COLO829 (cell line): ENCODE measurements at regions not wholly inside any gene's neighbourhood (a gene's known extent, or its start where the extent isn't known, plus 50 kb on each side); places are given as distances from the start of the nearest gene placed in this dataset.
"Not testable (repeated sequence)": the region's sequence is repeated elsewhere in the genome, so short reads cannot be mapped to it uniquely, and the experiment has no call there.

Source experiments
- DNase-seq: peaks from one replicate; pipeline ENCODE4 v3.0.0; 2012; ENCODE audit warnings: low spot score

GRCh38 chr1:66424530-66424929 is 109.4 kb upstream of the SGIP1 start:
- not testable (repeated sequence) for DNase-seq

GRCh38 chr1:66426239-66426853 is 107.6 kb upstream of the SGIP1 start:
- no peak for DNase-seq

- DNase-seq = not testable (repeated sequence)
Observed at GRCh38 chr1:66430815-66431214, 103.1 kb upstream of the SGIP1 start.

- no peak for DNase-seq
Observed at GRCh38 chr1:66431999-66432398, 102.0 kb upstream of the SGIP1 start.

- no peak for DNase-seq
Observed at GRCh38 chr1:66433611-66434010, 100.3 kb upstream of the SGIP1 start.

- DNase-seq = no peak
Observed at GRCh38 chr1:66434096-66434495, 99.9 kb upstream of the SGIP1 start.

GRCh38 chr1:66435541-66435940 is 98.4 kb upstream of the SGIP1 start:
- DNase-seq = no peak

- peak; percentile 71 for DNase-seq
Observed at GRCh38 chr1:66436378-66437135, 97.4 kb upstream of the SGIP1 start.

GRCh38 chr1:66437136-66437401 is 96.9 kb upstream of the SGIP1 start:
- no peak for DNase-seq

GRCh38 chr1:66438062-66438461 is 95.9 kb upstream of the SGIP1 start:
- no peak for DNase-seq

- DNase-seq = no peak
Observed at GRCh38 chr1:66438501-66438900, 95.5 kb upstream of the SGIP1 start.

GRCh38 chr1:66439031-66439740 is 94.8 kb upstream of the SGIP1 start:
- no peak for DNase-seq

GRCh38 chr1:66443793-66444192 is 90.2 kb upstream of the SGIP1 start:
- no peak for DNase-seq

GRCh38 chr1:66444438-66445265 is 89.3 kb upstream of the SGIP1 start:
- no peak for DNase-seq

GRCh38 chr1:66445492-66446181 is 88.3 kb upstream of the SGIP1 start:
- DNase-seq = no peak

GRCh38 chr1:66446261-66447001 is 87.5 kb upstream of the SGIP1 start:
- DNase-seq = peak; percentile 79

GRCh38 chr1:66450043-66450514 is 83.9 kb upstream of the SGIP1 start:
- no peak for DNase-seq

GRCh38 chr1:66450847-66451246 is 83.1 kb upstream of the SGIP1 start:
- no peak for DNase-seq

- DNase-seq = no peak
Observed at GRCh38 chr1:66452162-66452561, 81.8 kb upstream of the SGIP1 start.

GRCh38 chr1:66452982-66453381 is 81.0 kb upstream of the SGIP1 start:
- no peak for DNase-seq

- DNase-seq = no peak
Observed at GRCh38 chr1:66455446-66455845, 78.5 kb upstream of the SGIP1 start.
